ENCODE measurements at regions not wholly inside any gene's neighbourhood (a gene's known extent, or its start where the extent isn't known, plus 50 kb on each side); places are given as distances from the start of the nearest gene placed in this dataset.
A peak's percentile ranks its signal among the peaks of the same experiment; 100 is the strongest.
"Not testable (repeated sequence)": the region's sequence is repeated elsewhere in the genome, so short reads cannot be mapped to it uniquely, and the experiment has no call there.

DNA sequence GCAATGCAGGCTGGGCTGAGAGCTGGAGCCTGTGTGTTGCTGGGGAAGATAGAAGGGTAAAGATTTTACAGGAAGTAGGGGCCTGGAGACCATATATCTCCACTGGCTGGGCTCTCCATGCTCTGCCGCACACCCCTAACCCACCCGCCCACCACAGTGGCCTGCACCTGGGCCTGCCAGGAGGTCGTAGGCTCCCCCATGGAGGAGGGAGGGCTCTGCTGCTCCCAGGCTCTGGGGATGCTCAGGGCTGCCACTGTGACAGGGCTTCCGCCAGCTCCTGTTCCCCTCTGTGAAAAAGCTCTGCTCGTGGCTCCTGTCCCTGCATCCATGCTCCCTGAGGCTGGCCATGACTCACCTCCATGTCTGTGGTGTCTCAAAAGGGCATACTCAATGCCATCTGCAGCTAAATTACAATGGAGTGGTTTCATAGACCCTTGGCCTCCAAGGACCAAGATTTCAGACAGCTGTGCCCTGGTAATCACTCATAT, 106.0 kb downstream of the CXCL12 start:
- Histone ChIP-seq H3K4me3 (no peak overlapping the region), H3K9me3 (no peaks in the 10 kb centered on the region), H3K4me2 (no peak overlapping the region), H3K4me1 (no peaks in the 10 kb centered on the region), H3K27ac (no peak overlapping the region)
- no peak; a peak in 1 of 6 replicates for ATAC-seq
- no peak for FAIRE-seq
- DNase-seq (ENCODE audit: low read depth in 1 of 2, low spot score in 1 of 2): peak in 1 of 2 experiments; percentile 4
- POLR2A ChIA-PET: no interaction called here
- 42% methylated on average over 3 of the region's 5 CpGs for WGBS (ENCODE audit: missing lambda C conversion rate)
- CTCF ChIA-PET: no interaction called here
- TF ChIP-seq RFX5 (IDR thresholded peaks at IDR 0.05): no peak
- no peak for TF ChIP-seq CBX8 (IDR thresholded peaks at IDR 0.05)
- no peak for TF ChIP-seq CHD4 (IDR thresholded peaks at IDR 0.05; ENCODE audit: borderline replicate concordance)
- TF ChIP-seq MAFK (IDR thresholded peaks at IDR 0.05; ENCODE audit: partially characterized antibody): no peak

DNA sequence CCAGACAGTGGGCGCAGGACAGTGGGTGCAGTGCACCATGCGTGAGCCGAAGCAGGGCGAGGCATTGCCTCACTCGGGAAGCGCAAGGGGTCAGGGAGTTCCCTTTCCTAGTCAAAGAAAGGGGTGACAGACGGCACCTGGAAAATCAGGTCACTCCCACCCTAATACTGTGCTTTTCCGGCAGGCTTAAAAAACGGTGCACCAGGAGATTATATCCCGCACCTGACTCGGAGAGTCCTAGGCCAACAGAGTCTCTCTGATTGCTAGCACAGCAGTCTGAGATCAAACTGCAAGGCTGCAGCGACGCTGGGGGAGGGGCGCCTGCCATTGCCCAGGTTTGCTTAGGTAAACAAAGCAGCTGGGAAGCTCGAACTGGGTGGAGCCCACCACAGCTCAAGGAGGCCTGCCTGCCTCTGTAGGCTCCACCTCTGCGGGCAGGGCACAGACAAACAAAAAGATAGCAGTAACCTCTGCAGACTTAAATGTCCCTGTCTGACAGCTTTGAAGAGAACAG, 116.4 kb downstream of the CXCL12 start:
- POLR2A ChIA-PET; H3K4me2 ChIP-seq; FAIRE-seq; H3K9me3 ChIP-seq; H3K4me3 ChIP-seq; CTCF ChIA-PET; H3K4me1 ChIP-seq; ATAC-seq; H3K27ac ChIP-seq; DNase-seq (ENCODE audit: low read depth in 1 of 2, low spot score in 1 of 2): not testable (repeated sequence)
- WGBS (ENCODE audit: missing lambda C conversion rate): 63% methylated on average over 14 of the region's 16 CpGs

DNA sequence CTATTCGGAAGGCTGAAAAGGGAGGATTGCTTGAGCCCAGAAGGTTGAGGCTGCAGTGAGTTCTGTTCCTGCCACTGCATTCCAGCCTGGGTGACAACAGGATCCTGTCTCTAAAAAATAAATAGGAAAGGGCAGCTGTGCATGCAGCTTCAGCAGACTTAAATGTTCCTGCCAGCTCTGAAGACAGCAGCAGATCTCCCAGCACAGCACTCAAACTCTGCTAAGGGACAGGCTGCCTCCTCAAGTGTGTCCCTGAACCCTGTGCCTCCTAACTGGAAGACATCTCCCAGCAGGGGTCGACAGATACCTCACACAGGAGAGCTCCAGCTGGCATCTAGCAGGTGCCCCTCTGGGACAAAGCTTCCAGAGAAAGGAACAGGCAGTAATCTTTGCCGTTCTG, 117.9 kb downstream of the CXCL12 start:
- no peak for TF ChIP-seq KDM5A (IDR thresholded peaks at IDR 0.05)
- no peak for TF ChIP-seq RNF2 (IDR thresholded peaks at IDR 0.05; ENCODE audit: borderline replicate concordance, low read depth)
- TF ChIP-seq FOSL2 (IDR thresholded peaks at IDR 0.05): no peak
- no peak for TF ChIP-seq FOSL2 (CRISPR knock-in tag; IDR thresholded peaks at IDR 0.05)
- TF ChIP-seq, protein P1, sequence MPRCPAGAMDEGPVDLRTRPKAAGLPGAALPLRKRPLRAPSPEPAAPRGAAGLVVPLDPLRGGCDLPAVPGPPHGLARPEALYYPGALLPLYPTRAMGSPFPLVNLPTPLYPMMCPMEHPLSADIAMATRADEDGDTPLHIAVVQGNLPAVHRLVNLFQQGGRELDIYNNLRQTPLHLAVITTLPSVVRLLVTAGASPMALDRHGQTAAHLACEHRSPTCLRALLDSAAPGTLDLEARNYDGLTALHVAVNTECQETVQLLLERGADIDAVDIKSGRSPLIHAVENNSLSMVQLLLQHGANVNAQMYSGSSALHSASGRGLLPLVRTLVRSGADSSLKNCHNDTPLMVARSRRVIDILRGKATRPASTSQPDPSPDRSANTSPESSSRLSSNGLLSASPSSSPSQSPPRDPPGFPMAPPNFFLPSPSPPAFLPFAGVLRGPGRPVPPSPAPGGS (IDR thresholded peaks at IDR 0.05): no peak
- TF ChIP-seq SMC3 (IDR thresholded peaks at IDR 0.05): no peak
- no peak for TF ChIP-seq RAD21 (conservative IDR thresholded peaks at IDR 0.05 in 1 of 2, IDR thresholded peaks at IDR 0.05 in 1 of 2)
- no peak for TF ChIP-seq PHF8 (IDR thresholded peaks at IDR 0.05; ENCODE audit: borderline replicate concordance, low read depth)
- TF ChIP-seq CEBPB (IDR thresholded peaks at IDR 0.05): no peak
- no peak for TF ChIP-seq BHLHE40 (IDR thresholded peaks at IDR 0.05; ENCODE audit: low read depth, low read length)
- TF ChIP-seq, protein P2, sequence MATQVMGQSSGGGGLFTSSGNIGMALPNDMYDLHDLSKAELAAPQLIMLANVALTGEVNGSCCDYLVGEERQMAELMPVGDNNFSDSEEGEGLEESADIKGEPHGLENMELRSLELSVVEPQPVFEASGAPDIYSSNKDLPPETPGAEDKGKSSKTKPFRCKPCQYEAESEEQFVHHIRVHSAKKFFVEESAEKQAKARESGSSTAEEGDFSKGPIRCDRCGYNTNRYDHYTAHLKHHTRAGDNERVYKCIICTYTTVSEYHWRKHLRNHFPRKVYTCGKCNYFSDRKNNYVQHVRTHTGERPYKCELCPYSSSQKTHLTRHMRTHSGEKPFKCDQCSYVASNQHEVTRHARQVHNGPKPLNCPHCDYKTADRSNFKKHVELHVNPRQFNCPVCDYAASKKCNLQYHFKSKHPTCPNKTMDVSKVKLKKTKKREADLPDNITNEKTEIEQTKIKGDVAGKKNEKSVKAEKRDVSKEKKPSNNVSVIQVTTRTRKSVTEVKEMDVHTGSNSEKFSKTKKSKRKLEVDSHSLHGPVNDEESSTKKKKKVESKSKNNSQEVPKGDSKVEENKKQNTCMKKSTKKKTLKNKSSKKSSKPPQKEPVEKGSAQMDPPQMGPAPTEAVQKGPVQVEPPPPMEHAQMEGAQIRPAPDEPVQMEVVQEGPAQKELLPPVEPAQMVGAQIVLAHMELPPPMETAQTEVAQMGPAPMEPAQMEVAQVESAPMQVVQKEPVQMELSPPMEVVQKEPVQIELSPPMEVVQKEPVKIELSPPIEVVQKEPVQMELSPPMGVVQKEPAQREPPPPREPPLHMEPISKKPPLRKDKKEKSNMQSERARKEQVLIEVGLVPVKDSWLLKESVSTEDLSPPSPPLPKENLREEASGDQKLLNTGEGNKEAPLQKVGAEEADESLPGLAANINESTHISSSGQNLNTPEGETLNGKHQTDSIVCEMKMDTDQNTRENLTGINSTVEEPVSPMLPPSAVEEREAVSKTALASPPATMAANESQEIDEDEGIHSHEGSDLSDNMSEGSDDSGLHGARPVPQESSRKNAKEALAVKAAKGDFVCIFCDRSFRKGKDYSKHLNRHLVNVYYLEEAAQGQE (IDR thresholded peaks at IDR 0.05): no peak
- no peak for TF ChIP-seq RCOR1 (IDR thresholded peaks at IDR 0.05; ENCODE audit: low read depth, low read length)
- TF ChIP-seq NFE2L2 (conservative IDR thresholded peaks at IDR 0.05; ENCODE audit: low read length): no peak
- TF ChIP-seq, protein P3, sequence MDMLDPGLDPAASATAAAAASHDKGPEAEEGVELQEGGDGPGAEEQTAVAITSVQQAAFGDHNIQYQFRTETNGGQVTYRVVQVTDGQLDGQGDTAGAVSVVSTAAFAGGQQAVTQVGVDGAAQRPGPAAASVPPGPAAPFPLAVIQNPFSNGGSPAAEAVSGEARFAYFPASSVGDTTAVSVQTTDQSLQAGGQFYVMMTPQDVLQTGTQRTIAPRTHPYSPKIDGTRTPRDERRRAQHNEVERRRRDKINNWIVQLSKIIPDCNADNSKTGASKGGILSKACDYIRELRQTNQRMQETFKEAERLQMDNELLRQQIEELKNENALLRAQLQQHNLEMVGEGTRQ (IDR thresholded peaks at IDR 0.05): no peak
- H3K4me3 ChIP-seq: no peak overlapping the region
- ATAC-seq: no peak
- no peak overlapping the region for H3K27ac ChIP-seq
- no peak for FAIRE-seq
- WGBS (ENCODE audit: missing lambda C conversion rate): 17% methylated on average over 3 of the region's 3 CpGs
- CTCF ChIA-PET: no interaction called here
- POLR2A ChIA-PET: no interaction called here
- H3K9me3 ChIP-seq: peaks cover 6% of the 10 kb centered on the region; the same call in 1 of the 3 replicates
- H3K4me2 ChIP-seq: no peak overlapping the region
- no peaks in the 10 kb centered on the region for H3K4me1 ChIP-seq
- DNase-seq (ENCODE audit: low read depth in 1 of 2, low spot score in 1 of 2): no peak
